Stimulated activated naive B cell treated with anti-CD40 and anti-IgM and Interleukin-4, amounts not matched to agents 10 μg/mL and 1 μg/mL and 100 μg/mL, for 72 hours (primary cell): ENCODE measurements at regions not wholly inside any gene's neighbourhood (a gene's known extent, or its start where the extent isn't known, plus 50 kb on each side); places are given as distances from the start of the nearest gene placed in this dataset.

Experiments used
- ATAC-seq, 2 donors: fragments of 150-1000 bp; cut with Tn5 transposase; replicated peaks; 2 replicates each; pipeline ENCODE4 v1.10.0; 2021; ENCODE audit warnings: moderate library complexity in 1 of 2
- DNase-seq: peaks from one replicate; pipeline ENCODE4 v3.0.0; 2021
- H3K27ac Mint-ChIP-seq: one replicate; pipeline ENCODE4 v1.8.0; 2022; ENCODE audit warnings: mild to moderate bottlenecking, mixed read lengths
- H3K27me3 Mint-ChIP-seq, 2 donors: one replicate each; pipeline ENCODE4 v1.8.0; 2022; ENCODE audit warnings: mixed read lengths in 2 of 2
- H3K36me3 Mint-ChIP-seq, 2 donors: one replicate each; pipeline ENCODE4 v1.8.0; 2022; ENCODE audit warnings: mixed read lengths in 2 of 2, mild to moderate bottlenecking in 1 of 2
- H3K4me1 Mint-ChIP-seq, 2 donors: one replicate each; pipeline ENCODE4 v1.8.0; 2022; ENCODE audit warnings: mixed read lengths in 2 of 2, mild to moderate bottlenecking in 1 of 2
- H3K4me3 Mint-ChIP-seq, 2 donors: one replicate each; pipeline ENCODE4 v1.8.0; 2022; ENCODE audit warnings: mild to moderate bottlenecking in 2 of 2, mixed read lengths in 2 of 2, moderate library complexity in 1 of 2
- H3K9me3 Mint-ChIP-seq, 2 donors: one replicate each; pipeline ENCODE4 v1.8.0; 2022; ENCODE audit warnings: mixed read lengths in 2 of 2, mild to moderate bottlenecking in 1 of 2

DNA sequence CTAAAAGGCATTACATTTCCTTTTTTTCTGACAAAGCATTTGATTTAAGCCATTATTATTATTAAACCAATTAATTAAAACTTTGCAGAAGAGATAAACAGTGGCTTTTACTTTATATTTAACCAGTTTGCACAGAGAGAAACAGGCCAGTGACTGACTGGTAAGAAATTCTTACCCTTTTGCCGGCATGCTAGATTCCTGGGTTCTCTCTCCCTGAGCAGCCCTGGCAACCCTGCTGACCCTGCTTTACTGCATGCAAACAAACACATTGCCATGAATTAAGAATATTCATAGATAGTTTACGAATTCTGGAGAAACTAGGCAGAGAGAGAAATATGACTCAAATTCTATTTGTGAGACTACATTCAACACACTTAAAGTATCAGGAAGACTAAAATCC is 1381.4 kb upstream of the IGFBP7 start:
- H3K4me3 Mint-ChIP-seq: no peak overlapping the region
- no peaks in the 10 kb centered on the region for H3K27me3 Mint-ChIP-seq
- peaks cover 7% of the 10 kb centered on the region in 2 donors for H3K9me3 Mint-ChIP-seq
- no peak overlapping the region for H3K27ac Mint-ChIP-seq
- no peaks in the 10 kb centered on the region for H3K4me1 Mint-ChIP-seq
- DNase-seq (no peak), ATAC-seq (no peak)
- H3K36me3 Mint-ChIP-seq: no peaks in the 10 kb centered on the region

DNA sequence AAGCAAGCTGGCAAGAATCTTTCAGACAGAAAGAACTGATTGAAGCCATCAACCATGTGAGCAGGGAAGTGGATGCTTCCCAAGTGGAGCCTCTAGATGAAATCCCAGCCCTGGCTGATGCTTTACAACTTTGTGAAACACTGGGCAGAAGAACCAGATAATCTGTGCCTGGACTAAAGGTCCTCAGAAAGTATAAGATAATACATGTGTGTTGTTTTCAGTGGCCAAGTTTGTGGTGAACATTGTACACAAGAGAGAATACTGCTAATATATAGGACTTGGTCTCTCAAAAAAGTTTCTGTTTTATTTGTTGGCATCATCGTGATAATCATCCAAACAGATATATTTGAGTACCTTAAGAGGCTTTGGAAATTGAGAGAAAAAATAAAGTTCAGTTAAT is 1367.8 kb upstream of the IGFBP7 start:
- ATAC-seq (no peak), DNase-seq (no peak)
- Mint-ChIP-seq H3K27me3 (no peaks in the 10 kb centered on the region), H3K9me3 (no peaks in the 10 kb centered on the region), H3K27ac (no peak overlapping the region), H3K4me3 (no peak overlapping the region), H3K36me3 (no peaks in the 10 kb centered on the region), H3K4me1 (no peaks in the 10 kb centered on the region)

DNA sequence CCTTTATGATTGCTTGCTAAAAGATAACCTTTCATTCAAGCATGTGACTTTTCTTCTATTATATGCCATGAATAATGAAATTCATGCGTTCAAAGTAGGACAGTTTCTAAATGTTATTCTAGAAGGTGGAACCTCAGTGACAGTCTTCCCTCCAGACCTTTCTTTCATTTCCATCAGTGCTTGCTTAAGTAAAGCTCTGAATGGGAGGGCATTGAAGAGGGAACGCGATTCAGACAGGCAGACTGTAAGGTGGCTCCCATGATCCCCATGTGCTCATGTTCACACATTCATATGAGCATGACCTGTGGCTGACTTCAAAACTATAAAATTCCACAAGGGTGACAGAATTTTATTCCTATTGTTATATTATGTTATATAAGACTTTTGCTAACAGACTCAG is 1367.3 kb upstream of the IGFBP7 start:
- no peak overlapping the region for H3K4me3 Mint-ChIP-seq
- H3K4me1 Mint-ChIP-seq: no peaks in the 10 kb centered on the region
- H3K27ac Mint-ChIP-seq: no peak overlapping the region
- H3K27me3 Mint-ChIP-seq: no peaks in the 10 kb centered on the region
- no peaks in the 10 kb centered on the region for H3K36me3 Mint-ChIP-seq
- DNase-seq: no peak
- ATAC-seq: no peak
- H3K9me3 Mint-ChIP-seq: no peaks in the 10 kb centered on the region

GRCh38 chr4:58475097-58475496 is 1364.9 kb upstream of the IGFBP7 start:
- ATAC-seq: no peak

GRCh38 chr4:58465031-58465430 is 1354.8 kb upstream of the IGFBP7 start:
- Mint-ChIP-seq H3K4me3 (no peak overlapping the region), H3K27me3 (no peaks in the 10 kb centered on the region), H3K9me3 (peaks cover 5 to 6% of the 10 kb centered on the region in 2 donors), H3K27ac (no peak overlapping the region), H3K36me3 (no peaks in the 10 kb centered on the region), H3K4me1 (no peaks in the 10 kb centered on the region)
- DNase-seq (no peak), ATAC-seq (no peak)

More at GRCh38 chr4:58475097-58475496, 1364.9 kb upstream of the IGFBP7 start:
- Mint-ChIP-seq H3K27me3 (no peaks in the 10 kb centered on the region), H3K9me3 (no peaks in the 10 kb centered on the region), H3K4me1 (no peaks in the 10 kb centered on the region), H3K36me3 (no peaks in the 10 kb centered on the region), H3K27ac (no peak overlapping the region), H3K4me3 (no peak overlapping the region)
- DNase-seq: no peak

DNA sequence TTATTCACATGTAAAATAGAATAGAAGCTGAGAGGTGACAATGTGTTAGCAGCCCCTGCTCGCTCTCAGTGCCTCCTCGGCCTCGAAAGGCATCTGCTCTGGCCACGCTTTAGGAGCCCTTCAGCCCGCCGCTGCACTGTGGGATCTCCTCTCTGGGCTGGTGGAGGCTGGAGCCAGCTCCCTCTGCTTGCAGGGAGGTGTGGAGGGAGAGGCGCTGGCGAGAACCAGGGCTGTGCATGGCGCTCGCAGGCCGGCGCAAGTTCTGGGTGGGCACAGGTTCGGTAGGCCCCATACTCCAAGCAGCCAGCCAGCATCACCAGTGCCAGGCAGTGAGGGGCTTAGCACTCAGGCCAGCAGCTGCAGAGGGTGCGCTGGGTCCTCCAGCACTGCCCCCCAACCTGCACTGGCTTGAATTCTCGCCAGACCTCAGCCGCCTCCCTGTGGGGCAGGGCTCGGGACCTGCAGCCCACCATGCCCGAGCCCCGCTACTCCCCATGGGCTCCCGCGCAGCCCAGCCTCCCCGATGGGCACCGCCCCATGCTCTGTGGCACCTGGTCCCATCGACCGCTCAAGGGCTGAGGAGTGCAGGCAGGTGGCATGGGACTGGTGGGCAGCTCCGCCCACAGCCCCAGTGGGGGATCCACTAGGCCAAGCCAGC is 1346.7 kb upstream of the IGFBP7 start:
- Mint-ChIP-seq H3K27me3 (no peaks in the 10 kb centered on the region), H3K36me3 (no peaks in the 10 kb centered on the region), H3K27ac (no peak overlapping the region), H3K4me1 (no peaks in the 10 kb centered on the region), H3K4me3 (no peak overlapping the region), H3K9me3 (peaks cover 2 to 8% of the 10 kb centered on the region in 2 donors)
- DNase-seq (no peak), ATAC-seq (no peak)

GRCh38 chr4:58453956-58454355 is 1343.8 kb upstream of the IGFBP7 start:
- H3K9me3 Mint-ChIP-seq: peaks cover 2 to 5% of the 10 kb centered on the region in 2 donors
- H3K27ac Mint-ChIP-seq: no peak overlapping the region
- ATAC-seq (no peak), DNase-seq (no peak)
- no peaks in the 10 kb centered on the region for H3K27me3 Mint-ChIP-seq
- no peaks in the 10 kb centered on the region for H3K4me1 Mint-ChIP-seq
- no peaks in the 10 kb centered on the region for H3K36me3 Mint-ChIP-seq
- no peak overlapping the region for H3K4me3 Mint-ChIP-seq

DNA sequence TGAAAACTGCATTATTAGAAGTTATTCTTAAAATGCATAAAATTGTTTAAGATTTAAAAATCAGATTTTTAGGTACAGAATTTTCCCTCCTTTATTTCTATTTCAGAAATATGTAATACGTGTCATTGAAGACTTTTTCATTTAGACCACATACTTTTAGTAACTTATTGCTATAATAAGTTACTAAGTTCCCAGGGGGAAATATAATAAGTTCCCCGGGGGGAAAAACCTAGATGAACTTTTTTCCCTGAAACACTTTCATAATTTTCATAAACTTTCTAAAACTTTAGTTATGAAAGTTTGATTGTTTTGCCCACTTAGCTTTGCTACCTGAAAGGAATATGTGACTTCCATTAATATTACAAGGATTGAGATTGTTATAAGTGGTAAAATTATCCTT is 1341.5 kb upstream of the IGFBP7 start:
- DNase-seq (no peak), ATAC-seq (no peak)
- no peaks in the 10 kb centered on the region for H3K36me3 Mint-ChIP-seq
- H3K9me3 Mint-ChIP-seq: peaks cover 0 to 5% of the 10 kb centered on the region in 2 donors
- no peaks in the 10 kb centered on the region for H3K27me3 Mint-ChIP-seq
- no peak overlapping the region for H3K4me3 Mint-ChIP-seq
- H3K27ac Mint-ChIP-seq: no peak overlapping the region
- no peaks in the 10 kb centered on the region for H3K4me1 Mint-ChIP-seq

DNA sequence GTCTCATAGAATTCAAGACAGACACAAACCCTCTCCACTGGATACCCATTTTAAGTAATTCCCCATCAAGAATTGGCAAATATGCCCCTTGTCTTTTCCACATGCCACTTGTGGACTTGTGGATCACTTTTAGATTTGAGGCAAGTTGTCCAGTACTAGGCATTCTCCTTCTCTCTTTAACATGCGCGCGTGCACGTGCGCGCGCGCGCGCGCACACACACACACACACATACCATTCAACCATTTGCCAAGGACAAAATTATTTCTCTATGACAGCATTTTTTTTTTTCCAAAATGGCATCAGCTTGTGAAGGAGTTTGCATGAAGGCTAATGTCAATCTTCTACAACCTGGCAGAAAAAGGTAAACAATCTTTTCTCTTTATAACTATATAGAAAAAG is 1325.7 kb upstream of the IGFBP7 start:
- no peak overlapping the region for H3K4me3 Mint-ChIP-seq
- peaks cover 15% of the 10 kb centered on the region in 2 donors for H3K9me3 Mint-ChIP-seq

GRCh38 chr4:58413849-58414248 is 1303.7 kb upstream of the IGFBP7 start:
- Mint-ChIP-seq H3K27me3 (no peaks in the 10 kb centered on the region), H3K4me3 (no peak overlapping the region), H3K27ac (no peak overlapping the region), H3K4me1 (no peaks in the 10 kb centered on the region), H3K9me3 (peaks cover 0 to 4% of the 10 kb centered on the region in 2 donors), H3K36me3 (no peaks in the 10 kb centered on the region)
- DNase-seq (no peak), ATAC-seq (no peak)

More for the DNA sequence above, 1325.7 kb upstream of the IGFBP7 start:
- H3K27me3 Mint-ChIP-seq: no peaks in the 10 kb centered on the region
- no peaks in the 10 kb centered on the region for H3K4me1 Mint-ChIP-seq
- no peaks in the 10 kb centered on the region for H3K36me3 Mint-ChIP-seq
- no peak for DNase-seq
- H3K27ac Mint-ChIP-seq: no peak overlapping the region
- ATAC-seq: no peak

- no peaks in the 10 kb centered on the region for H3K4me1 Mint-ChIP-seq
- ATAC-seq (no peak), DNase-seq (no peak)
- no peak overlapping the region for H3K27ac Mint-ChIP-seq
- no peak overlapping the region for H3K4me3 Mint-ChIP-seq
- no peaks in the 10 kb centered on the region for H3K27me3 Mint-ChIP-seq
- H3K9me3 Mint-ChIP-seq: peaks cover 0 to 4% of the 10 kb centered on the region in 2 donors
- no peaks in the 10 kb centered on the region for H3K36me3 Mint-ChIP-seq
Measured at GRCh38 chr4:58411904-58412303, 1301.7 kb upstream of the IGFBP7 start.

- DNase-seq (no peak), ATAC-seq (no peak)
- Mint-ChIP-seq H3K4me3 (no peak overlapping the region), H3K4me1 (no peaks in the 10 kb centered on the region), H3K27ac (no peak overlapping the region), H3K27me3 (no peaks in the 10 kb centered on the region), H3K9me3 (peaks cover 9 to 11% of the 10 kb centered on the region in 2 donors), H3K36me3 (no peaks in the 10 kb centered on the region)
Measured at GRCh38 chr4:58406762-58407161, 1296.6 kb upstream of the IGFBP7 start.

DNA sequence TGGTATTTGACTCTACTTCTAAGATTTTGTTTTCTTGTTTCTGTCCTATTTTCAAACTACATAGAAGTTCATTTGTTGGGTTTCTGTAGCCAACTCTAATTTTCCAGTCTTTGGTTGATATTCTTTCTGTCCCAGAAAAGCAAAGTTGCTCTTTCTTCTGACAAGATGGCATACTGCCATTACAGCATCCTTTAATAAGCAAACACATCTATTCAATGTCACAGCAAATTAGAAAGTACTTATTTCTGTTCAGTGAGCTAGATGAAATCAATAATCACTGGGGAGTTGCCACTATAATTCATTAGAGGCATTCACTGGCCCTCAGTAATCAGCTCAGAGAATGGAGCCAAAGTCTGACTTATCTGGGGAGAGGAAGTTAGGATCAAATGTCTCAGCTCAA is 1258.0 kb upstream of the IGFBP7 start:
- H3K27me3 Mint-ChIP-seq: no peaks in the 10 kb centered on the region
- H3K9me3 Mint-ChIP-seq: peaks cover 0 to 6% of the 10 kb centered on the region in 2 donors
- no peak for DNase-seq
- no peak overlapping the region for H3K27ac Mint-ChIP-seq
- H3K36me3 Mint-ChIP-seq: no peaks in the 10 kb centered on the region
- H3K4me1 Mint-ChIP-seq: no peaks in the 10 kb centered on the region
- H3K4me3 Mint-ChIP-seq: no peak overlapping the region
- ATAC-seq: no peak

- Mint-ChIP-seq H3K36me3 (no peaks in the 10 kb centered on the region), H3K4me1 (no peaks in the 10 kb centered on the region), H3K4me3 (no peak overlapping the region), H3K27me3 (no peaks in the 10 kb centered on the region), H3K27ac (no peak overlapping the region), H3K9me3 (peaks cover 11 to 14% of the 10 kb centered on the region in 2 donors)
- no peak for DNase-seq
- no peak for ATAC-seq
Measured at GRCh38 chr4:58360354-58361133, 1250.4 kb upstream of the IGFBP7 start.

DNA sequence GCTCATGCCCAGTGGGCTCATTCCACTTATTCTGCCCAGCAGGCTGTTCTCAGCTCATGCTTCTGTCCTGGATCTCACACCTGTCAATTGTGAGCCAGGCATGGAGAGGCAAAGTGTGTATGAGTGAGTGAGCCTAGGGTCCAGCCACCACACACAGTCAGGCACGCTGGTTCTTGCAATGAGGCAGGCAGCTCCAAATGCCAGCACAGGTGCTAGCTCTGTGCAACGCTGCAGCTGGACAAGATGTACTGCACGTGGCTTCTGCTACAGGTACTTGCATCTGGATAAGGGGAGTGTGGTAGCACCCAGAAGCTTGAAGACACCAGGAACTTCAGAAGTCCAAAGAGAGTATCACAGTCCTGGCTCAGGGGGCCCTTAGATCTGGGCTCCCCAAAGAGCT is 1249.4 kb upstream of the IGFBP7 start:
- Mint-ChIP-seq H3K36me3 (no peaks in the 10 kb centered on the region), H3K4me1 (no peaks in the 10 kb centered on the region)

More for the DNA sequence above, 1249.4 kb upstream of the IGFBP7 start:
- no peak for DNase-seq
- Mint-ChIP-seq H3K27ac (no peak overlapping the region), H3K9me3 (peaks cover 11 to 14% of the 10 kb centered on the region in 2 donors), H3K27me3 (no peaks in the 10 kb centered on the region), H3K4me3 (no peak overlapping the region)
- no peak for ATAC-seq
